OCI-LY7 (cell line): ENCODE measurements at regions not wholly inside any gene's neighbourhood (a gene's known extent, or its start where the extent isn't known, plus 50 kb on each side); places are given as distances from the start of the nearest gene placed in this dataset.

Source experiments
- BruUV-seq: library from RNA; stranded (reverse); fragments of 400-500 nt; replicated peaks from 2 replicates; lab custom pipeline; 2021; lab: Mats Ljungman, UMichigan
- CTCF ChIA-PET: fragments of 300-600 bp; sonication (Branson Sonifier 250); formaldehyde crosslinking; loops from one replicate; lab custom pipeline; 2022; ENCODE audit warnings: antibody characterized with exemption; ENCODE audit not compliant: unreplicated experiment; lab: Charles Lee
- POLR2A ChIA-PET: fragments of 300-600 bp; sonication (Branson Sonifier 250); formaldehyde crosslinking; loops from one replicate; lab custom pipeline; 2022; ENCODE audit warnings: antibody characterized with exemption; lab: Charles Lee
- DNase-seq: peaks from one replicate; pipeline ENCODE4 v3.0.0-alpha.2; 2015; ENCODE audit warnings: low spot score
- H2AFZ ChIP-seq: fragments of 200-600 bp; sonication (generic), shearing (Covaris generic); 2 replicates; pipeline ENCODE4 v1.6.1; 2014; ENCODE audit warnings: mild to moderate bottlenecking, antibody characterized with exemption, low read length, moderate library complexity
- H3K27ac ChIP-seq: fragments of 200-600 bp; sonication (generic); 2 replicates; pipeline ENCODE4 v1.5.1; 2014; ENCODE audit warnings: mixed run types, low read depth, mild to moderate bottlenecking, moderate library complexity, low read length, inconsistent platforms; ENCODE audit not compliant: poor library complexity, severe bottlenecking
- H3K36me3 ChIP-seq: fragments of 200-600 bp; sonication (generic); 2 replicates; pipeline ENCODE4 v1.6.1; 2014; ENCODE audit warnings: mild to moderate bottlenecking, antibody characterized with exemption, low read length, moderate library complexity, mixed read lengths; ENCODE audit not compliant: insufficient read depth
- H3K4me1 ChIP-seq: fragments of 200-600 bp; sonication (generic); 2 replicates; pipeline ENCODE4 v1.5.1; 2014; ENCODE audit warnings: mild to moderate bottlenecking, low read length; ENCODE audit not compliant: insufficient read depth, poor library complexity, severe bottlenecking
- H3K4me2 ChIP-seq: fragments of 200-600 bp; sonication (generic); 2 replicates; pipeline ENCODE4 v1.6.1; 2014; ENCODE audit warnings: mild to moderate bottlenecking, low read length
- H3K4me3 ChIP-seq: fragments of 200-600 bp; sonication (generic); 2 replicates; pipeline ENCODE4 v1.5.1; 2014; ENCODE audit warnings: mild to moderate bottlenecking, low read depth, low read length; ENCODE audit not compliant: poor library complexity, severe bottlenecking
- H3K79me2 ChIP-seq: fragments of 200-600 bp; sonication (generic); 2 replicates; pipeline ENCODE4 v1.6.1; 2016; ENCODE audit warnings: low read depth, mild to moderate bottlenecking, low read length, moderate library complexity, mixed read lengths; ENCODE audit not compliant: insufficient read depth
- H3K9me2 ChIP-seq: fragments of 200-600 bp; sonication (generic); 2 replicates; pipeline ENCODE4 v1.6.1; 2016; ENCODE audit warnings: mild to moderate bottlenecking, low read length, mixed read lengths; ENCODE audit not compliant: insufficient read depth
- H3K9me3 ChIP-seq: fragments of 200-600 bp; sonication (generic); 2 replicates; pipeline ENCODE4 v1.6.1; 2014; ENCODE audit warnings: mild to moderate bottlenecking, mixed run types, low read length, mixed read lengths
- H4K20me1 ChIP-seq: fragments of 200-600 bp; sonication (generic); 2 replicates; pipeline ENCODE4 v1.6.1; 2014; ENCODE audit warnings: mild to moderate bottlenecking, antibody characterized with exemption, low read length, moderate library complexity, mixed read lengths; ENCODE audit not compliant: insufficient read depth
- CTCF ChIP-seq: fragments of 200-600 bp; sonication (generic); conservative IDR thresholded peaks from 2 replicates; pipeline ENCODE4 v1.5.1; 2014; ENCODE audit warnings: mild to moderate bottlenecking, antibody characterized with exemption, low read length, moderate library complexity, mixed read lengths
- EZH2phosphoT487 ChIP-seq: fragments of 200-600 bp; sonication (generic); IDR thresholded peaks from 2 replicates; pipeline ENCODE4 v1.6.1; 2018; ENCODE audit warnings: low read depth, borderline replicate concordance, mild to moderate bottlenecking, mixed run types, antibody characterized with exemption, low read length, moderate library complexity, mixed read lengths
- intact Hi-C: fragments of 100-400 bp; cut with micrococcal nuclease; formaldehyde crosslinking; loops from one replicate; pipeline ENCODE4 v1.10.0; 2022; ENCODE audit not compliant: unreplicated experiment

GRCh38 chrX:141439651-141440050, 144.9 kb downstream of the SPANXA1 start:
- no peak overlapping the region for H3K27ac ChIP-seq
- no peak for DNase-seq
- BruUV-seq = no TSS peak
- POLR2A ChIA-PET = no interaction called here
- no peak overlapping the region for H3K4me3 ChIP-seq
- TF ChIP-seq EZH2phosphoT487 (no peak), CTCF (no peak)
- H4K20me1 ChIP-seq = no peaks in the 10 kb centered on the region
- H2AFZ ChIP-seq = no peak overlapping the region
- CTCF ChIA-PET = no interaction called here
- intact Hi-C loops = no loop called here
- no peak overlapping the region for H3K4me2 ChIP-seq
- no peaks in the 10 kb centered on the region for H3K36me3 ChIP-seq
- H3K4me1 ChIP-seq = no peaks in the 10 kb centered on the region
- H3K9me3 ChIP-seq = no peaks in the 10 kb centered on the region
- no peaks in the 10 kb centered on the region for H3K79me2 ChIP-seq
- H3K9me2 ChIP-seq = no peaks in the 10 kb centered on the region

GRCh38 chrX:141415889-141416288, 168.6 kb downstream of the SPANXA1 start:
- Histone ChIP-seq H3K27ac (no peak overlapping the region), H4K20me1 (no peaks in the 10 kb centered on the region), H2AFZ (no peak overlapping the region), H3K79me2 (no peaks in the 10 kb centered on the region), H3K4me3 (no peak overlapping the region), H3K9me3 (no peaks in the 10 kb centered on the region), H3K9me2 (no peaks in the 10 kb centered on the region), H3K36me3 (no peaks in the 10 kb centered on the region), H3K4me1 (no peaks in the 10 kb centered on the region), H3K4me2 (no peak overlapping the region)
- intact Hi-C loops = no loop called here
- no peak for DNase-seq
- POLR2A ChIA-PET = interaction anchor here (0.6 kb wide), 1 partner anchor 836 kb away, joined by 3 read pairs; no protein-coding TSS in a partner anchor
- TF ChIP-seq CTCF = no peak
- no peak for TF ChIP-seq EZH2phosphoT487
- BruUV-seq = no TSS peak
- CTCF ChIA-PET = no interaction called here

GRCh38 chrX:141405853-141406492, 163.7 kb upstream of the SPANXC start:
- TF ChIP-seq EZH2phosphoT487 (no peak), CTCF (no peak)
- H3K9me3 ChIP-seq = no peaks in the 10 kb centered on the region
- no peaks in the 10 kb centered on the region for H3K9me2 ChIP-seq
- H3K4me3 ChIP-seq = no peak overlapping the region
- no peaks in the 10 kb centered on the region for H3K4me1 ChIP-seq
- H2AFZ ChIP-seq = no peak overlapping the region
- ChIA-PET CTCF (no interaction called here), POLR2A (no interaction called here)
- intact Hi-C loops = no loop called here
- no peaks in the 10 kb centered on the region for H3K79me2 ChIP-seq
- H3K27ac ChIP-seq = no peak overlapping the region
- no peak overlapping the region for H3K4me2 ChIP-seq
- no TSS peak for BruUV-seq
- H3K36me3 ChIP-seq = no peaks in the 10 kb centered on the region
- H4K20me1 ChIP-seq = no peaks in the 10 kb centered on the region
- no peak for DNase-seq
